HTR-8/SVneo (cell line): ENCODE measurements at regions not wholly inside any gene's neighbourhood (a gene's known extent, or its start where the extent isn't known, plus 50 kb on each side); places are given as distances from the start of the nearest gene placed in this dataset.
"Not testable (repeated sequence)": the region's sequence is repeated elsewhere in the genome, so short reads cannot be mapped to it uniquely, and the experiment has no call there.

ENCODE experiments used
- DNase-seq: peaks from one replicate; pipeline ENCODE4 v3.0.0; 2011; ENCODE audit warnings: low spot score, mixed read lengths; ENCODE audit not compliant: insufficient read length
- FAIRE-seq: peaks from 2 replicates; lab custom pipeline; 2011; peaks lifted over from hg19 to GRCh38; lab: Jason Lieb, UNC

- FAIRE-seq, DNase-seq: not testable (repeated sequence)
Measured at GRCh38 chr18:79592684-79593083, 86.9 kb upstream of the CTDP1 start.

- DNase-seq = no peak
- no peak for FAIRE-seq
Measured at GRCh38 chr18:79595876-79596374, 83.7 kb upstream of the CTDP1 start.

GRCh38 chr18:79596446-79597175 lies 83.0 kb upstream of the CTDP1 start:
- no peak for DNase-seq
- FAIRE-seq = no peak

- FAIRE-seq (no peak), DNase-seq (no peak)
Measured at GRCh38 chr18:79597176-79597830, 82.3 kb upstream of the CTDP1 start.

- FAIRE-seq (no peak), DNase-seq (no peak)
Measured at GRCh38 chr18:79597831-79598632, 81.6 kb upstream of the CTDP1 start.

- no peak for FAIRE-seq
Measured at GRCh38 chr18:79598633-79599175, 80.9 kb upstream of the CTDP1 start.

GRCh38 chr18:79599441-79599931 lies 80.1 kb upstream of the CTDP1 start:
- FAIRE-seq (no peak), DNase-seq (no peak)

More at GRCh38 chr18:79598633-79599175, 80.9 kb upstream of the CTDP1 start:
- DNase-seq = no peak

- no peak for FAIRE-seq
- no peak for DNase-seq
Measured at GRCh38 chr18:79600141-79600540, 79.5 kb upstream of the CTDP1 start.

- no peak for DNase-seq
- no peak for FAIRE-seq
Measured at GRCh38 chr18:79600596-79600995, 79.0 kb upstream of the CTDP1 start.

- FAIRE-seq = no peak
- no peak for DNase-seq
Measured at GRCh38 chr18:79601234-79601633, 78.4 kb upstream of the CTDP1 start.

GRCh38 chr18:79603321-79604204 lies 76.0 kb upstream of the CTDP1 start:
- FAIRE-seq (no peak), DNase-seq (no peak)

- FAIRE-seq (no peak), DNase-seq (no peak)
Measured at GRCh38 chr18:79604205-79604912, 75.2 kb upstream of the CTDP1 start.

- DNase-seq = no peak
- FAIRE-seq = no peak
Measured at GRCh38 chr18:79604913-79605880, 74.4 kb upstream of the CTDP1 start.

GRCh38 chr18:79606071-79606470 lies 73.5 kb upstream of the CTDP1 start:
- FAIRE-seq = not testable (repeated sequence)

GRCh38 chr18:79606621-79607331 lies 72.8 kb upstream of the CTDP1 start:
- FAIRE-seq (no peak), DNase-seq (no peak)

More at GRCh38 chr18:79606071-79606470, 73.5 kb upstream of the CTDP1 start:
- not testable (repeated sequence) for DNase-seq

- no peak for DNase-seq
- FAIRE-seq = no peak
Measured at GRCh38 chr18:79607361-79607952, 72.1 kb upstream of the CTDP1 start.

GRCh38 chr18:79608069-79608468 lies 71.5 kb upstream of the CTDP1 start:
- no peak for DNase-seq
- no peak for FAIRE-seq
